ENCODE measurements at regions not wholly inside any gene's neighbourhood (a gene's known extent, or its start where the extent isn't known, plus 50 kb on each side); places are given as distances from the start of the nearest gene placed in this dataset.
"Not testable (repeated sequence)": the region's sequence is repeated elsewhere in the genome, so short reads cannot be mapped to it uniquely, and the experiment has no call there.

GRCh38 chr2:111406616-111407015, 285.9 kb downstream of the BCL2L11 start:
- not testable (repeated sequence) for DNase-seq

- not testable (repeated sequence) for DNase-seq
These were observed 287.0 kb downstream of the BCL2L11 start for GRCh38 chr2:111407632-111408194.

GRCh38 chr2:111410868-111411406, 290.2 kb downstream of the BCL2L11 start:
- peak in 1 of 2 donors; percentile 40 for DNase-seq

GRCh38 chr2:111411867-111412681, 291.4 kb downstream of the BCL2L11 start:
- DNase-seq, result not testable (repeated sequence)

- DNase-seq, result peak in 1 of 2 donors; percentile 26
These were observed 292.3 kb downstream of the BCL2L11 start for GRCh38 chr2:111412841-111413650.

GRCh38 chr2:111413950-111414349, 293.2 kb downstream of the BCL2L11 start:
- not testable (repeated sequence) for DNase-seq

GRCh38 chr2:111415765-111416743, 295.3 kb downstream of the BCL2L11 start:
- DNase-seq, result peak; percentile 52 to 63

GRCh38 chr2:111417026-111417425, 296.3 kb downstream of the BCL2L11 start:
- DNase-seq, result not testable (repeated sequence)

GRCh38 chr2:111418091-111418875, 297.6 kb downstream of the BCL2L11 start:
- DNase-seq, result peak in 1 of 2 donors; percentile 8

- DNase-seq, result peak in 1 of 2 donors; percentile 31
These were observed 299.4 kb downstream of the BCL2L11 start for GRCh38 chr2:111420074-111420473.

- DNase-seq, result not testable (repeated sequence)
These were observed 300.1 kb downstream of the BCL2L11 start for GRCh38 chr2:111420835-111421234.

- not testable (repeated sequence) for DNase-seq
These were observed 301.2 kb downstream of the BCL2L11 start for GRCh38 chr2:111421949-111422348.

- not testable (repeated sequence) for DNase-seq
These were observed 301.8 kb downstream of the BCL2L11 start for GRCh38 chr2:111422562-111422961.

GRCh38 chr2:111423184-111423583, 302.5 kb downstream of the BCL2L11 start:
- DNase-seq, result not testable (repeated sequence)

- DNase-seq, result not testable (repeated sequence)
These were observed 303.5 kb downstream of the BCL2L11 start for GRCh38 chr2:111424176-111424575.

- DNase-seq, result not testable (repeated sequence)
These were observed 304.2 kb downstream of the BCL2L11 start for GRCh38 chr2:111424851-111425309.

- not testable (repeated sequence) for DNase-seq
These were observed 305.1 kb downstream of the BCL2L11 start for GRCh38 chr2:111425789-111426201.

GRCh38 chr2:111427346-111427745, 306.6 kb downstream of the BCL2L11 start:
- not testable (repeated sequence) for DNase-seq

GRCh38 chr2:111428915-111429314, 308.2 kb downstream of the BCL2L11 start:
- not testable (repeated sequence) for DNase-seq

- DNase-seq, result not testable (repeated sequence)
These were observed 308.6 kb downstream of the BCL2L11 start for GRCh38 chr2:111429353-111429752.
